ENCODE measurements at regions not wholly inside any gene's neighbourhood (a gene's known extent, or its start where the extent isn't known, plus 50 kb on each side); places are given as distances from the start of the nearest gene placed in this dataset.

DNA sequence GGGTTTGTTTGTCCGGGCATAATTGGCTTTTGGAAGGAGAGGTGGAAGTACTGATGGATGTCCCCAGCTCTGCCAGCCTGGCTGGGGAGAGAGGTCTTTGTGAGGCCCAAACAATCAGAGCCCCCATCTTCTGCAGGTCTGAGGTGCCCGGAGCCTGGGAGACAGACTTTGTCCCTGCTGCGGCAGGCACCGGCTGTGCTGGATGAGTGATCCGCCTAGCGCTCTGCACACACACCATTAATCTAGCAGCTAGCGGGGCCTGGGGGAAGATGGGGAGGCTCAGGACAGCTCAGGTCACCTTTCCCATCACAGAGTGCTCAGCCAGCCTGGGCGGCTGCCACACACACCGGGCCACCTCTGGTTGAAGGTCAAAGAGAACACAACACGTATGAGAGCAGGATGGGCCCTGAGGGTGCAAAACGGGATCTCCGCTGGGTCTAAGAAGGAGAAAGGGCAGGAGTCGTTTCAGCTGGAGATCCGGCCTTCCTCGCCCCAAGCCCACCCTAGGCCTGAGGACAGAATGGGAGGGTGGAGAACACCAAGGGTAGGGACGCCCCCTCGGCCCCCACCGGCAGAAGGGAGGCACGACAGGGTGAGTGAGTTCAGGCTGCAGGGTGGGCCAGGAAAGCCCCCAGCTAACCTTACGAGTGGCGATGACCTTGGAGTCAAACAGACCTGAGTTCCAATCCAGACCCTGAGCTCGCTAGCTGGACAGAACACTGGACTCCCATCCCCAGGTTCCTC, 341.8 kb downstream of the NPHP4 start:
- in situ Hi-C loops (cut with MboI; ENCODE audit: low pct_ligation_motif_present in 1 of 4, low pct_unique_long_range_greater_than_20kb in 1 of 4, low sequenced_read_pairs in 3 of 4), result no loop called here
- intact Hi-C loops (cut with DNase I; ENCODE audit: low total_unique reads), result no loop called here
- TF ChIP-seq EP300 (IDR thresholded peaks at IDR 0.05; ENCODE audit: low read depth) (no peak), POLR2A (IDR thresholded peaks at IDR 0.05) (no peak), POLR2AphosphoS5 (IDR thresholded peaks at IDR 0.05) (no peak)
- TF ChIP-seq, protein P1, sequence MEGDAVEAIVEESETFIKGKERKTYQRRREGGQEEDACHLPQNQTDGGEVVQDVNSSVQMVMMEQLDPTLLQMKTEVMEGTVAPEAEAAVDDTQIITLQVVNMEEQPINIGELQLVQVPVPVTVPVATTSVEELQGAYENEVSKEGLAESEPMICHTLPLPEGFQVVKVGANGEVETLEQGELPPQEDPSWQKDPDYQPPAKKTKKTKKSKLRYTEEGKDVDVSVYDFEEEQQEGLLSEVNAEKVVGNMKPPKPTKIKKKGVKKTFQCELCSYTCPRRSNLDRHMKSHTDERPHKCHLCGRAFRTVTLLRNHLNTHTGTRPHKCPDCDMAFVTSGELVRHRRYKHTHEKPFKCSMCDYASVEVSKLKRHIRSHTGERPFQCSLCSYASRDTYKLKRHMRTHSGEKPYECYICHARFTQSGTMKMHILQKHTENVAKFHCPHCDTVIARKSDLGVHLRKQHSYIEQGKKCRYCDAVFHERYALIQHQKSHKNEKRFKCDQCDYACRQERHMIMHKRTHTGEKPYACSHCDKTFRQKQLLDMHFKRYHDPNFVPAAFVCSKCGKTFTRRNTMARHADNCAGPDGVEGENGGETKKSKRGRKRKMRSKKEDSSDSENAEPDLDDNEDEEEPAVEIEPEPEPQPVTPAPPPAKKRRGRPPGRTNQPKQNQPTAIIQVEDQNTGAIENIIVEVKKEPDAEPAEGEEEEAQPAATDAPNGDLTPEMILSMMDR (IDR thresholded peaks at IDR 0.05), result no peak

GRCh38 chr1:5649795-5650194, 342.4 kb downstream of the NPHP4 start:
- intact Hi-C loops (cut with DNase I; ENCODE audit: low total_unique reads) (no loop called here), in situ Hi-C loops (cut with MboI; ENCODE audit: low pct_ligation_motif_present in 1 of 4, low pct_unique_long_range_greater_than_20kb in 1 of 4, low sequenced_read_pairs in 3 of 4) (no loop called here)
- WGBS, 2 donors (ENCODE audit: low coverage in 1 of 2), result 82% methylated on average over 5 of the region's 5 CpGs; no CpG with 5 or more reads in 1 of the 2 donors
- no peaks in the 10 kb centered on the region for H3K4me1 ChIP-seq
- no peaks in the 10 kb centered on the region for H3K36me3 ChIP-seq
- TF ChIP-seq POLR2A (IDR thresholded peaks at IDR 0.05) (no peak), POLR2AphosphoS5 (IDR thresholded peaks at IDR 0.05) (no peak)
- TF ChIP-seq, protein P1 (IDR thresholded peaks at IDR 0.05), result no peak
- no peak for DNase-seq
- H3K9me3 ChIP-seq, result no peaks in the 10 kb centered on the region
- H3K27me3 ChIP-seq, result peaks cover 39% of the 10 kb centered on the region
- H3K27ac ChIP-seq, result no peak overlapping the region
- H3K4me3 ChIP-seq, result no peak overlapping the region

More for the DNA sequence above, 341.8 kb downstream of the NPHP4 start:
- Histone ChIP-seq H3K4me1 (no peaks in the 10 kb centered on the region), H3K27ac (no peak overlapping the region), H3K4me3 (no peak overlapping the region), H3K27me3 (peaks cover 39% of the 10 kb centered on the region), H3K9me3 (no peaks in the 10 kb centered on the region), H3K36me3 (no peaks in the 10 kb centered on the region)
- no peak for DNase-seq
- 76% methylated on average over 22 of the region's 22 CpGs; no CpG with 5 or more reads in 1 of the 2 donors for WGBS, 2 donors (ENCODE audit: low coverage in 1 of 2)

DNA sequence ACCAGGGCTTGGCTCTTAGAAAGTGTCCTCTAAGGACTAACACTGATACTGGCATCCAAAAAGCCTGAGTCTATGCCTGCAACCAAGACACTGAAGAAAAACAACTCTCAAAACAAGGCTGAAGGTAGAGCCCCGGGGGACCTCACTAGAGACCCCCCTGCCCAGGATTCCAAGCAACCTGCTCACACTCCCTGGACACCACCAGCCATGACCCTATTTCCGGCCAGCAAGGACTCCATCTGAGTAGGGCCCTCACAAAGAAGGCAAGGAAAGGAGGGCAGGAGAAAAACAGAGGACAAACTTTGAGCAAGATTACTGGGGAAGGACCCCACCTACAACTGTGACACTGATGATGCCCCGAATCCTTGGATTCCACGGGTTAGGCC, 343.1 kb downstream of the NPHP4 start:
- H3K36me3 ChIP-seq, result no peaks in the 10 kb centered on the region
- H3K27ac ChIP-seq, result no peak overlapping the region
- no peak for DNase-seq
- WGBS, 2 donors (ENCODE audit: low coverage in 1 of 2), result 83% methylated on average over 4 of the region's 4 CpGs; no CpG with 5 or more reads in 1 of the 2 donors
- intact Hi-C loops (cut with DNase I; ENCODE audit: low total_unique reads), result no loop called here
- no peaks in the 10 kb centered on the region for H3K9me3 ChIP-seq
- H3K4me3 ChIP-seq, result no peak overlapping the region
- TF ChIP-seq POLR2AphosphoS5 (IDR thresholded peaks at IDR 0.05) (no peak), EP300 (IDR thresholded peaks at IDR 0.05; ENCODE audit: low read depth) (no peak), POLR2A (IDR thresholded peaks at IDR 0.05) (no peak)
- TF ChIP-seq, protein P1 (IDR thresholded peaks at IDR 0.05), result no peak
- in situ Hi-C loops (cut with MboI; ENCODE audit: low pct_ligation_motif_present in 1 of 4, low pct_unique_long_range_greater_than_20kb in 1 of 4, low sequenced_read_pairs in 3 of 4), result no loop called here
- no peaks in the 10 kb centered on the region for H3K4me1 ChIP-seq
- H3K27me3 ChIP-seq, result peaks cover 39% of the 10 kb centered on the region

DNA sequence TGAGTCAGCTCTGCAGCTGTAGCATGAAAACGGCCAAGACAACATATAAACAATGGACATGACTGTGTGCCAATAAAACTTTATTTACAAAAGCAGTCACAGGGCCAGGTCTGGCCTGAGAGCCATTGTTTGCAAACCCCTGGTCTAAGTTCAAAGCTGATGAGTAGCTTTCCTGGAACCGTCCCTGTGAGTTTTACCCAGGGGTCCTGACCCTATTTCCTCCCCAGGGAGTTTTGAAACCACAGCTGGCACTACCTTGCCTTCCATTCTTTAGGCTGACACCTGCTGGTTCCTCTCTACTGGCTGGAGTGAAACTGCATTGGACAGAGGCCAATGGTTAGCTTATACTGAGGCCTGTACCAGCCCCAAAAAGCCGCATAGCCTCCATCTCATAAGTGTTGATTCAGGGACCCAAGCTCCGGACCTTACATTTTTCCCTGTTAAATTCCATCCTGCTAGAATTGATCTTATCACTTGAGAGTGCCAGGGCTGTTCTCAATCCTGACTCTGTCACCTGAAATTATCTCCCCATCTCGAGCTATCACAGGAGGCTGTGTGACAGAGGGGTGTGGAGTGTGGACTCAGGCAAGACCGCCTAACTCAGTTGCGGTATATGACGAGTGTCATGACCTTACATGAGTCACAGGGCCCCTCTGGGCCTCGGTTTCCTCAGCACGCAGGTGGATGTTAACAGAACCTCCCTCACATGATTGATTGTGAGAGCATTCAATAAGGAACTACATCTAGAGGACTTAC, 343.6 kb downstream of the NPHP4 start:
- H3K27ac ChIP-seq, result no peak overlapping the region
- H3K27me3 ChIP-seq, result peaks cover 39% of the 10 kb centered on the region
- no peaks in the 10 kb centered on the region for H3K9me3 ChIP-seq
- H3K36me3 ChIP-seq, result no peaks in the 10 kb centered on the region
- no peaks in the 10 kb centered on the region for H3K4me1 ChIP-seq
- in situ Hi-C loops (cut with MboI; ENCODE audit: low pct_ligation_motif_present in 1 of 4, low pct_unique_long_range_greater_than_20kb in 1 of 4, low sequenced_read_pairs in 3 of 4) (no loop called here), intact Hi-C loops (cut with DNase I; ENCODE audit: low total_unique reads) (no loop called here)
- DNase-seq, result no peak
- TF ChIP-seq, protein P1 (IDR thresholded peaks at IDR 0.05), result no peak
- TF ChIP-seq POLR2AphosphoS5 (IDR thresholded peaks at IDR 0.05) (no peak), POLR2A (IDR thresholded peaks at IDR 0.05) (no peak)
- WGBS, 2 donors (ENCODE audit: low coverage in 1 of 2), result 72% methylated on average over 10 of the region's 10 CpGs; no CpG with 5 or more reads in 1 of the 2 donors
- H3K4me3 ChIP-seq, result no peak overlapping the region
